Astrocyte of the cerebellum (primary cell): ENCODE measurements at regions not wholly inside any gene's neighbourhood (a gene's known extent, or its start where the extent isn't known, plus 50 kb on each side); places are given as distances from the start of the nearest gene placed in this dataset.

ENCODE experiments used
- DNase-seq: peaks from one replicate; pipeline ENCODE4 v3.0.0-alpha.2; 2011; ENCODE audit warnings: low read depth
- H3K4me3 ChIP-seq: 2 replicates; pipeline ENCODE4 v1.5.1; 2011; ENCODE audit warnings: mild to moderate bottlenecking, low read depth, low read length, moderate library complexity
- CTCF ChIP-seq: IDR thresholded peaks from 2 replicates; pipeline ENCODE4 v1.5.1; 2012; ENCODE audit warnings: low read length, low read depth, moderate library complexity, mild to moderate bottlenecking; ENCODE audit errors: missing control alignments
- in situ Hi-C: cut with HindIII; loops from 2 replicates; pipeline ENCODE4 v1.10.0; 2017; ENCODE audit warnings: low sequenced_read_pairs

DNA sequence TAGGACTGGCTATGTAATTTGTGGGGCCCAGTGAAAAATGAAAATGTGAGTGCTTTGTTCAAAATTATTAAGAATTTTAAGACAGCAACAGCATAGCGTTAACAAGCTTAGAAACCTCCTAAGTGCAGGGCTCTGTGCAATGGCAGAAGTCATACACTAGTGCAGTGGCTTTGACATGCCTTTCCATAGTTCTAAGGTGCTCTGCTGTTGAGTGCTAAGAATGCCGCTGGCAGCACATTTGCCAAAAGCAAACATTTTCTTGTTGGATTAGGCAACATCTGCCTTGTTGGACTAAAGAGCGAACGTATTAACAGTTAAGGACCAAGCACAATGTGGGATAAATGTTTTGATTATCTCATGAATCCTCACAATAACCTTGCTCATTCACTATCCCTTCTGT, 244.9 kb upstream of the PDE3A start:
- no peak overlapping the region for H3K4me3 ChIP-seq
- DNase-seq = no peak
- in situ Hi-C loops = no loop called here
- TF ChIP-seq CTCF = no peak

GRCh38 chr12:20125276-20125798, 243.0 kb upstream of the PDE3A start:
- DNase-seq = no peak
- no peak for TF ChIP-seq CTCF
- no peak overlapping the region for H3K4me3 ChIP-seq
- in situ Hi-C loops = no loop called here

DNA sequence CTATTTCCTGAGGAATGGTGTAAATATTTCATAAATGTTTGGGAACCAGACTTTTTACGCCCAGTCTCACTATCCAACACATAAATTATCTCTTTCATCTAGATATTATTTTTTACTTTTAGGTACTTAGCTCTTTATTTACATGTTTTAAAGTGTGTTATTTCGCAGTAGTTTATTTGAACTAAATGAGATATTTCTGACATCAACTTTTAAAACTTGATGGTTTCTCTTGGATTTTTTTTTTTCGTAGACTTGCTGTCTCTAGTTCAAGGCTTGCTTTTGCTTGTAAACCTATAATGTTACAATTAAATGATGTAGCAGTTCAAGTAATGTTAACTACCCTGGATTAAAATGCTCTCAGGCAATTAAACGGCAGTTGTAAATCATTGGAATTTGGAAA, 241.7 kb upstream of the PDE3A start:
- in situ Hi-C loops = no loop called here
- no peak overlapping the region for H3K4me3 ChIP-seq
- no peak for DNase-seq
- no peak for TF ChIP-seq CTCF

- no peak for DNase-seq
- no peak for TF ChIP-seq CTCF
- in situ Hi-C loops = no loop called here
- no peak overlapping the region for H3K4me3 ChIP-seq
These were observed 240.9 kb upstream of the PDE3A start for GRCh38 chr12:20127413-20127812.

DNA sequence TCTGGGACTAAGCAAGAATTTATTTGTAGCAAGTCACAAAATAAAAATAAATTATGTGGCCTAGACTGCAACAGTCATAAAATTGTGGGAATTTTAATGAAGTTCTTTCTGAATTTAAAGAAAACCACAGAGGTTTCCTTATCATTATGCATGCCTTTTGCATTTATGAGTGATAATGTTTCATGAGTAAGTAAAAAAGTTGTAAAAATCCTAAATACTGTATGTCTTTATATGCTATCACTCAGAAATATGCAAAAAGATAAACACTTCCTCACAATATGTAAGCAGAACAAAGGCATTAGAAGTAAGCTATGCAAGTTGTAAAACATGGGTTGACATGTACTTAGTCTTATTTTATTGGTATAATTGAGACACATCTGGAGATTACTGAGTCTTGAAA, 239.4 kb upstream of the PDE3A start:
- no peak for TF ChIP-seq CTCF
- no peak overlapping the region for H3K4me3 ChIP-seq
- in situ Hi-C loops = no loop called here
- no peak for DNase-seq

DNA sequence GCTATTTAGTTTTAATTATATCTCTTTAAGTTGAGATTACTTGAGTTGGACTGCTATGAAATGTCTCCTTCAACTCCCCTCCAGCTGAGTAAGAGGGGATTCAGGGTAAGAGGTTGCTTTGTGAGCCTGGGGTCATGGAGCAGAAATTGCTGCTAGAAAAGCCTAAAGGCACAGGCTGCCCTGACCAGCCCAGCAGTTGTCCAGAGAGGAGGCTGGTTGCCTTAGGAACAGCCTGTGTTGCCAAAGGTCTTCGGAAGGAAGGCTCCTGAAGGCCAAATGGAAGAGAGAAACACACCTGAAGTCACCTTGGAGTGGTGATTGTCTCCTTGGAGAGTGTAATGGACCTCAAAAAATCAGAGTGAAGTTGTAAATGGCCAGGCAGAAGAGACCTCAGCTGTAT, 235.5 kb upstream of the PDE3A start:
- TF ChIP-seq CTCF = no peak
- no peak overlapping the region for H3K4me3 ChIP-seq
- in situ Hi-C loops = no loop called here

DNA sequence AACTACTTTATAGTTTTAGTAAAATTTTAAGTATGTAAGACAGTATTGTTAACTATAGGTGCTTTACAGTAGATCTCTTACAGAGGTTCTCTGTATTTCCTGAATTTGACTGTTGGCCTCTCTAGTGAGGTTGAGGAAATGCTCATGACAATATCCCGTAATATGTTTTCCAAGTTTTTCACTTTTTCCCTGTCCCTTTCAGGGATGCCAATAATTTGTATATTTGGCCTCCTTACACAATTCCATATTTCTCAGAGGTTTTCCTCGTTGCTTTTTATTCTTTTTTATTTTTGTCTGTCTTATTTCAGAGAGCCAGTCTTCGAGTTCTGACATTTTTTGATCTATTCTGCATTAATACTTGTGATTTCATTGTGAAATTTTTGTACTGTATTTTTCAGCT, 233.7 kb upstream of the PDE3A start:
- no peak for TF ChIP-seq CTCF
- H3K4me3 ChIP-seq = no peak overlapping the region
- in situ Hi-C loops = no loop called here
- DNase-seq = no peak

More for the DNA sequence above, 235.5 kb upstream of the PDE3A start:
- DNase-seq = no peak
